ENCODE measurements at regions not wholly inside any gene's neighbourhood (a gene's known extent, or its start where the extent isn't known, plus 50 kb on each side); places are given as distances from the start of the nearest gene placed in this dataset.

GRCh38 chr22:49536571-49537131, 291.0 kb downstream of the BRD1 start:
- TF ChIP-seq CTCF (IDR thresholded peaks at IDR 0.05; ENCODE audit: extremely low read depth, missing control alignments): no peak
- no peak for DNase-seq (ENCODE audit: low spot score)

- DNase-seq (ENCODE audit: low spot score): no peak
- TF ChIP-seq CTCF (IDR thresholded peaks at IDR 0.05; ENCODE audit: extremely low read depth, missing control alignments): no peak
Measured at GRCh38 chr22:49535527-49536125, 292.0 kb downstream of the BRD1 start.

GRCh38 chr22:49535126-49535525, 292.5 kb downstream of the BRD1 start:
- TF ChIP-seq CTCF (IDR thresholded peaks at IDR 0.05; ENCODE audit: extremely low read depth, missing control alignments): no peak
- no peak for DNase-seq (ENCODE audit: low spot score)

- no peak for DNase-seq (ENCODE audit: low spot score)
- no peak for TF ChIP-seq CTCF (IDR thresholded peaks at IDR 0.05; ENCODE audit: extremely low read depth, missing control alignments)
Measured at GRCh38 chr22:49534386-49534785, 293.3 kb downstream of the BRD1 start.

- no peak for DNase-seq (ENCODE audit: low spot score)
- no peak for TF ChIP-seq CTCF (IDR thresholded peaks at IDR 0.05; ENCODE audit: extremely low read depth, missing control alignments)
Measured at GRCh38 chr22:49533886-49534285, 293.8 kb downstream of the BRD1 start.

- no peak for DNase-seq (ENCODE audit: low spot score)
- no peak for TF ChIP-seq CTCF (IDR thresholded peaks at IDR 0.05; ENCODE audit: extremely low read depth, missing control alignments)
Measured at GRCh38 chr22:49532869-49533802, 294.5 kb downstream of the BRD1 start.

GRCh38 chr22:49531368-49531791, 296.3 kb downstream of the BRD1 start:
- no peak for TF ChIP-seq CTCF (IDR thresholded peaks at IDR 0.05; ENCODE audit: extremely low read depth, missing control alignments)

More at GRCh38 chr22:49531368-49531791, 296.3 kb downstream of the BRD1 start:
- no peak for DNase-seq (ENCODE audit: low spot score)

Measured in GM20000 (cell line).